HUES6 (cell line): ENCODE measurements at regions not wholly inside any gene's neighbourhood (a gene's known extent, or its start where the extent isn't known, plus 50 kb on each side); places are given as distances from the start of the nearest gene placed in this dataset.

Source experiments
- H3K27ac ChIP-seq: 2 replicates; pipeline ENCODE4 v1.7.0; 2013; ENCODE audit warnings: low read depth, mild to moderate bottlenecking, low read length, inconsistent platforms
- H3K27me3 ChIP-seq: 2 replicates; pipeline ENCODE4 v1.6.1; 2013; ENCODE audit warnings: low read length; ENCODE audit not compliant: control insufficient read depth, insufficient read depth
- H3K36me3 ChIP-seq: 2 replicates; pipeline ENCODE4 v1.6.1; 2013; ENCODE audit warnings: low read length; ENCODE audit not compliant: control insufficient read depth, insufficient read depth
- H3K4me1 ChIP-seq: 2 replicates; pipeline ENCODE4 v1.6.1; 2013; ENCODE audit warnings: low read length; ENCODE audit not compliant: control insufficient read depth, insufficient read depth
- H3K4me3 ChIP-seq: 2 replicates; pipeline ENCODE4 v1.5.1; 2013; ENCODE audit warnings: low read depth, low read length
- H3K9ac ChIP-seq: one replicate; pipeline ENCODE4 v1.6.1; 2013; ENCODE audit warnings: mild to moderate bottlenecking, low read length
- H3K9me3 ChIP-seq: 2 replicates; pipeline ENCODE4 v1.6.1; 2013; ENCODE audit warnings: low read depth, low read length; ENCODE audit not compliant: control insufficient read depth, insufficient read depth

- no peak overlapping the region for H3K9ac ChIP-seq
- H3K27me3 ChIP-seq: no peaks in the 10 kb centered on the region
- H3K9me3 ChIP-seq: peaks cover 13% of the 10 kb centered on the region; the same call in 1 of the 2 replicates
- H3K4me3 ChIP-seq: no peak overlapping the region
- H3K36me3 ChIP-seq: no peaks in the 10 kb centered on the region
- no peak overlapping the region for H3K27ac ChIP-seq
- H3K4me1 ChIP-seq: no peaks in the 10 kb centered on the region
These were observed 198.2 kb upstream of the ARSJ start for GRCh38 chr4:114177628-114178027.

DNA sequence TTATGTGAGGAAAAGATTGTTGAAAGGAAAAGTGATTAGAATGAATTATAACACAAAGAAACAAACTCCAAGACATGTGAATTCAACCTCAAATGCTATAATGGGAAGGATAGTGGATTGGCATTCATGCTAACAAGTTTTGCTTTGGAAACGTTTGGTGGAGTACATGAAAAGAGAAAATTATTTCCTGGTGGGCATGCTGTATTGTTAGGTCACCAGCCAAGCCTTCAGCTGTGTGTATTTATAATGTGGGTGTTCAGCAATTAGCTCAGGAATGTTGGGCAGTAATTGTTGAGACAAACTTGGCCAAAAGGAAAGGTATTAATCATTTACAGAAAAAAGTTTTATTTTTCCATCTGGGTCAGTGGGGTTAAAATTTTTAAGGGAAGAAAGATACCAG lies 198.9 kb upstream of the ARSJ start:
- Histone ChIP-seq H3K27ac (no peak overlapping the region), H3K27me3 (no peaks in the 10 kb centered on the region), H3K9ac (no peak overlapping the region), H3K4me3 (no peak overlapping the region), H3K36me3 (no peaks in the 10 kb centered on the region), H3K4me1 (no peaks in the 10 kb centered on the region), H3K9me3 (peaks cover 19% of the 10 kb centered on the region)

- no peaks in the 10 kb centered on the region for H3K27me3 ChIP-seq
- no peak overlapping the region for H3K9ac ChIP-seq
- no peak overlapping the region for H3K27ac ChIP-seq
- no peaks in the 10 kb centered on the region for H3K4me1 ChIP-seq
- no peaks in the 10 kb centered on the region for H3K36me3 ChIP-seq
- H3K9me3 ChIP-seq: peaks cover 22% of the 10 kb centered on the region
- no peak overlapping the region for H3K4me3 ChIP-seq
These were observed 201.0 kb upstream of the ARSJ start for GRCh38 chr4:114180481-114180880.

DNA sequence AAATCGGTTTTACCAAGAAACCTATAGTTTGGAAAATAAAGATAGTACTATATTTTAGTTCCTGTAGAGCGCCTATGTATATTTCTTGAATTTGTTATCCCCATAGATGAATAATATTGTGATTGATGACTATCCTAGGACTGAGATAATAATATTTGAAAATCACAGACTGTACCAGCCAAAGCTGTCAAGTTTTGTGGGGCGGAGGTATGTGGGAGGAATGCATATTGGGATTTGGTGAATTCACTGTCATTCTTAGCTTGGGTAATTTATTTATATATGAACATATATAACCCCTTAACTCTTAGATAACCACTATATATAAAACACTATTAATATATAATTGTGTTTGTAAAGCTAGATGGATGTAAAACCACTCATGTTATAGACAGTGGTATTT lies 205.5 kb upstream of the ARSJ start:
- Histone ChIP-seq H3K4me1 (no peaks in the 10 kb centered on the region), H3K9me3 (peaks cover 20% of the 10 kb centered on the region), H3K4me3 (no peak overlapping the region), H3K9ac (no peak overlapping the region), H3K27me3 (no peaks in the 10 kb centered on the region), H3K27ac (no peak overlapping the region), H3K36me3 (no peaks in the 10 kb centered on the region)

- H3K4me1 ChIP-seq: no peaks in the 10 kb centered on the region
- no peak overlapping the region for H3K27ac ChIP-seq
- no peaks in the 10 kb centered on the region for H3K27me3 ChIP-seq
- H3K4me3 ChIP-seq: no peak overlapping the region
- H3K9me3 ChIP-seq: peaks cover 11% of the 10 kb centered on the region
- no peaks in the 10 kb centered on the region for H3K36me3 ChIP-seq
- H3K9ac ChIP-seq: no peak overlapping the region
These were observed 208.1 kb upstream of the ARSJ start for GRCh38 chr4:114187592-114187991.

GRCh38 chr4:114191496-114191895 lies 212.0 kb upstream of the ARSJ start:
- no peak overlapping the region for H3K9ac ChIP-seq
- no peaks in the 10 kb centered on the region for H3K4me1 ChIP-seq
- no peaks in the 10 kb centered on the region for H3K36me3 ChIP-seq
- no peak overlapping the region for H3K27ac ChIP-seq
- no peak overlapping the region for H3K4me3 ChIP-seq
- H3K9me3 ChIP-seq: no peaks in the 10 kb centered on the region
- H3K27me3 ChIP-seq: no peaks in the 10 kb centered on the region

DNA sequence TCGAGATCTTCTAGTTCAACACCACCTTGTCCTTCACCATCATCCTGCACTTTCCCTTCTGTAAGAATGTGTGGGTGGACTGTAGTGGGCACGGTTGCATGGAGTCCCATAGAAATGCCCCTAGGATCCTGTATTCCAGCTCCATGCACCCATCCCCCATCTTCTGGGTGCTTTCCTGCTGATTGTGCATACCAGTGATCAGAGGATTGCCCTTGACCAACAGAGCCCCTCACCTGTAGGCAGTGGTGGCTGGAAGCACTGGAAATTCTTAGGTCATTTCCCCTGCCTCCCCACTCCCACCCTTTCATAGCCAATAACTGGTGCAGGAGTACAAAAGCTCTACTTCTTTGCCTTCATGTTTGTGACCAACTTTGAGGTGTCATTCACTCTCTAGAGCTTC lies 213.4 kb upstream of the ARSJ start:
- Histone ChIP-seq H3K9me3 (no peaks in the 10 kb centered on the region), H3K4me3 (no peak overlapping the region), H3K27me3 (no peaks in the 10 kb centered on the region), H3K9ac (no peak overlapping the region), H3K27ac (no peak overlapping the region), H3K4me1 (no peaks in the 10 kb centered on the region), H3K36me3 (no peaks in the 10 kb centered on the region)

GRCh38 chr4:114193624-114194399 lies 214.4 kb upstream of the ARSJ start:
- H3K9ac ChIP-seq: no peak overlapping the region
- H3K36me3 ChIP-seq: no peaks in the 10 kb centered on the region
- H3K9me3 ChIP-seq: no peaks in the 10 kb centered on the region
- no peak overlapping the region for H3K4me3 ChIP-seq
- no peaks in the 10 kb centered on the region for H3K27me3 ChIP-seq
- H3K4me1 ChIP-seq: no peaks in the 10 kb centered on the region
- no peak overlapping the region for H3K27ac ChIP-seq

DNA sequence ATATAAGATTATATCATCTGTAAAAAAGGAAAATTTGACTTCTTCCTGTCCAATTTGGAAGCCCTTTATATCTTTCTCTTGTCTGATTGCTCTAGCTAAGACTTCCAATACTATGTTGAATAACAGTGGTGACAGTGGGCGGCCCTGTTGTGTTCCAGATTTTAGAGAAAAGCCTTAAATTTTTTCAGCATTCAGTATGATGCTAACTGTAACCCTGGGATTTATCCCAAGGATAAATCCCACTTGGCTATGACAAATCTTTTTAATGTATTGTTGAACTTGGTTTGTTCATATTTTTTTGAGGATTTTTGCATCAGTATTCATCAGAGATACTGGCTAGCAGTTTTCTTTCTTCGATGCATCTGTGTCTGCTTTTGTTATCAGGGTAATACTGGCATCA lies 217.2 kb upstream of the ARSJ start:
- Histone ChIP-seq H3K9ac (no peak overlapping the region), H3K27me3 (no peaks in the 10 kb centered on the region), H3K27ac (no peak overlapping the region), H3K36me3 (no peaks in the 10 kb centered on the region), H3K4me1 (no peaks in the 10 kb centered on the region), H3K9me3 (no peaks in the 10 kb centered on the region), H3K4me3 (no peak overlapping the region)

GRCh38 chr4:114200026-114200425 lies 220.6 kb upstream of the ARSJ start:
- H3K9ac ChIP-seq: no peak overlapping the region
- no peaks in the 10 kb centered on the region for H3K36me3 ChIP-seq
- H3K4me3 ChIP-seq: no peak overlapping the region
- no peaks in the 10 kb centered on the region for H3K4me1 ChIP-seq
- H3K9me3 ChIP-seq: no peaks in the 10 kb centered on the region
- no peaks in the 10 kb centered on the region for H3K27me3 ChIP-seq
- H3K27ac ChIP-seq: no peak overlapping the region

GRCh38 chr4:114205261-114205660 lies 225.8 kb upstream of the ARSJ start:
- H3K9ac ChIP-seq: no peak overlapping the region
- no peaks in the 10 kb centered on the region for H3K9me3 ChIP-seq
- H3K27me3 ChIP-seq: no peaks in the 10 kb centered on the region
- 0 out of 2 replicates have a peak, but pooled peaks cover 5% of the 10 kb centered on the region for H3K4me1 ChIP-seq
- no peak overlapping the region for H3K4me3 ChIP-seq
- no peaks in the 10 kb centered on the region for H3K36me3 ChIP-seq
- no peak overlapping the region for H3K27ac ChIP-seq
